GM18867 (cell line): ENCODE measurements at regions not wholly inside any gene's neighbourhood (a gene's known extent, or its start where the extent isn't known, plus 50 kb on each side); places are given as distances from the start of the nearest gene placed in this dataset.

Experiments used
- ATAC-seq: cut with Tn5 transposase; IDR thresholded peaks from one replicate; pipeline ENCODE4 v1.9.1; 2021; ENCODE audit warnings: mild to moderate bottlenecking, moderate library complexity; ENCODE audit not compliant: unreplicated experiment

- no peak for ATAC-seq
Observed at GRCh38 chr1:163013826-163014600, 55.1 kb upstream of the RGS4 start.

GRCh38 chr1:163006051-163006834 is 62.9 kb upstream of the RGS4 start:
- ATAC-seq, result no peak

- ATAC-seq, result no peak
Observed at GRCh38 chr1:162997499-162998285, 71.5 kb upstream of the RGS4 start.

GRCh38 chr1:162996261-162996660 is 72.9 kb upstream of the RGS4 start:
- ATAC-seq, result no peak

- no peak for ATAC-seq
Observed at GRCh38 chr1:162994921-162995320, 74.2 kb upstream of the RGS4 start.

- no peak for ATAC-seq
Observed at GRCh38 chr1:162993846-162994245, 75.3 kb upstream of the RGS4 start.

GRCh38 chr1:162992945-162993344 is 76.2 kb upstream of the RGS4 start:
- no peak for ATAC-seq

- no peak for ATAC-seq
Observed at GRCh38 chr1:162991444-162991843, 77.7 kb upstream of the RGS4 start.

GRCh38 chr1:162990665-162991064 is 78.5 kb upstream of the RGS4 start:
- no peak for ATAC-seq

- ATAC-seq, result no peak
Observed at GRCh38 chr1:162988869-162989268, 80.3 kb upstream of the RGS4 start.

- ATAC-seq, result no peak
Observed at GRCh38 chr1:162987866-162988265, 81.3 kb upstream of the RGS4 start.

GRCh38 chr1:162985816-162986435 is 83.2 kb upstream of the RGS4 start:
- ATAC-seq, result no peak

- no peak for ATAC-seq
Observed at GRCh38 chr1:162984699-162985098, 84.5 kb upstream of the RGS4 start.

GRCh38 chr1:162983671-162984425 is 85.3 kb upstream of the RGS4 start:
- ATAC-seq, result no peak

- no peak for ATAC-seq
Observed at GRCh38 chr1:162982364-162982763, 86.8 kb upstream of the RGS4 start.

GRCh38 chr1:162977944-162978568 is 91.1 kb upstream of the RGS4 start:
- ATAC-seq, result no peak

GRCh38 chr1:162976628-162977027 is 92.5 kb upstream of the RGS4 start:
- ATAC-seq, result no peak

GRCh38 chr1:162974810-162975209 is 94.4 kb upstream of the RGS4 start:
- ATAC-seq, result no peak

- ATAC-seq, result no peak
Observed at GRCh38 chr1:162973381-162973795, 95.8 kb upstream of the RGS4 start.

GRCh38 chr1:162972773-162973172 is 96.4 kb upstream of the RGS4 start:
- ATAC-seq, result no peak
